ENCODE measurements at regions not wholly inside any gene's neighbourhood (a gene's known extent, or its start where the extent isn't known, plus 50 kb on each side); places are given as distances from the start of the nearest gene placed in this dataset.

- no peak for TF ChIP-seq EZH2phosphoT487 (IDR thresholded peaks at IDR 0.05; ENCODE audit: borderline replicate concordance)
- no peak for TF ChIP-seq CTCF (conservative IDR thresholded peaks at IDR 0.05; ENCODE audit: low read length)
These were observed 364.8 kb downstream of the RAB38 start for GRCh38 chr11:87810486-87810885.
